GM19240 (cell line): ENCODE measurements at regions not wholly inside any gene's neighbourhood (a gene's known extent, or its start where the extent isn't known, plus 50 kb on each side); places are given as distances from the start of the nearest gene placed in this dataset.
"Not testable (repeated sequence)": the region's sequence is repeated elsewhere in the genome, so short reads cannot be mapped to it uniquely, and the experiment has no call there.

Experiments used
- DNase-seq: peaks from one replicate; pipeline ENCODE4 v3.0.0; 2011; ENCODE audit warnings: low spot score; ENCODE audit not compliant: insufficient read length

GRCh38 chrX:139475432-139475831 lies 55.1 kb upstream of the F9 start:
- no peak for DNase-seq

- DNase-seq, result not testable (repeated sequence)
Measured at GRCh38 chrX:139461945-139462344, 68.6 kb upstream of the F9 start.

GRCh38 chrX:139454743-139455142 lies 75.8 kb upstream of the F9 start:
- DNase-seq, result no peak

DNA sequence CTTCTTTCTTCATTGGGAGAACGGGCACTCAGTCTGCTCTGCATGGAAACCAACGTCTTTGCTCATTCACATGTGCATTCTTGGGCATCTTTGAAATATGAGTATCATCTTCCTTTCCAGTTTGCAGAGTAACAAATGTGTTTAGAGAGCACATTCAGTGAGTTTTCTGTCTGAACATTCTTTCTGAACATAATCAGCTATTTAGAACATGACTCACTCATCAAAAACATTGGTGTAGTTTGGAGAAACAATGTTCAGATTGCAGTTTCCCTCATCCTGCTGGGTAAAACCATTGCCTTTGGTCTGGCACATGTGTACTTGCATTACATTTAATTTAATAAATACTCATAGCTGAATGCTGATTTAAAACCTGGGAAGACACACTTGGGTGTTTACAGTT lies 81.5 kb upstream of the F9 start:
- DNase-seq, result no peak

- no peak for DNase-seq
Measured at GRCh38 chrX:139446832-139447231, 83.7 kb upstream of the F9 start.

DNA sequence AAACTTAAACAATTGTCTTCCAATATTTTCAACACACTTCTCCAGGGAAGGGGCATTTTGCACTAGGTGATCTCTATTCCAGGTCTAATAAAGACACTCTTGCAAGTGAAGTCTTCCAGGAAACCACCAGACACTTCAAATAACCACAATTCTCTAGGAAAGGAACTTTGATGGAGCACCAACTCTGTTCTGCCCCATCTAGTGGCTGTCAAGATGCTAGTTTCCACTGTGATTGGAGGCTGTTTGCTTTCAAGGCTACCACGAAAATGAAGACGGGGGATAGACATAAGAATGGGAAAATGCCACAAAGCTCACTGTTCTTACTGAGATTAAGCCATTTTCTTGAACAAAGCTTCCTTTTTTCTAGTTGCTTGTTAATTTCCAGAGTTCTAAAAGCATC lies 100.6 kb upstream of the F9 start:
- no peak for DNase-seq

DNA sequence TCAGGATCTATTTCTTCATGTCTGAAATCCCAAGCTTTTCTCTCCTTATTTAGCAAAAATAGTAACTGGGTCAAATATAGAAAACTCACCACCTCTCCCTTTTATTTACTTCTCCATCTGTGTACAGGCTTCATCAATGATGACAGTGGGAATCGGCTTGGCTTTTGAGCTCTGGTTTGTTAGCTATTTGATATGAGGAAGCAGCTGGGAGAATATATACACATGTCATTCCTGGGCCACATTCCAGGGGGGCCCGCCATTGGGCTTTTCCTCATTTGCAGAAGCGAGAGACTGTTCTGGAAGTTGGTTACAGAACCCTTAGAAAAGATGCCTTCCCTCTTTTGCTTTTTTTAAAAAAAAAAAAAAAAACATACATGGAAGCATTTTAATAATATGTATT lies 107.4 kb upstream of the F9 start:
- no peak for DNase-seq

DNA sequence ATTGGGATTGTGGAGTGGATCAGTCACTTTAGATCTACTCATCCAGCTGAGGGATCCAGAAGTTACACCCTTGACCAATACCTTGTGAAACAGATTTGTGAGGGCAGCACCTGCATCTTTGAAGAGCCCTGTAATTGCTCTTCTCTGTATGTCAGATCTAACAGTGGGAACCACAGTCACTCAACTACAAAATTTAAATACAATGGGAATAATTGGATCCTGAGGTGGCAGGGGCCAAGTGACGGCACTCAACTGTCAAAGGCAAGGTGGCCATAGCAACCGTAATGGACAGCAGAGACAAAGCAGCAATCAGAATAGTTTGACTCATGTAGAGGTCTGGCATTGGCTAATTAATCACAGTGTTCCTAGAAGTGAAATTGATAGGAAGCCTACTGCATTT lies 132.3 kb upstream of the F9 start:
- DNase-seq, result not testable (repeated sequence)

- no peak for DNase-seq
Measured at GRCh38 chrX:139388254-139388653, 142.3 kb upstream of the F9 start.

DNA sequence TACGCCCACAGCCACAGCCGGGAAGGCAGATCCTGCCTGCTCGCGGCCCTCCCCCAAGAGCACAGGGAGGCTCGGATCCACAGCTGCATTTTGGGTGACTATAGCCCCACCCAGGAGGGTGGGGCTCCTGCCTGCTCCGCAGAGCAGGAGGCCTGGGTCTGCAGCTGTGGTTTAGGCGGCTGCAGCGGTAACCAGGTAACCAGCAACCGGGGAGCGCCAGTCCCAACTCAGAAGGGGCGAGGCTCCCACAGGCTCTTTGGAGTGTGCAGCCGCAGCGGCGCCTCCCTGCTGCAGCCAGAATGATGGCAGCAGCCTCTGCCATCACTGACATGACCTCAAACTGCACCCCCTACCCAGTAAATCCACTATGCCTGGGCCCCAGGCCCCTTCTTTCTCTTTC lies 148.0 kb upstream of the F9 start:
- no peak for DNase-seq

DNA sequence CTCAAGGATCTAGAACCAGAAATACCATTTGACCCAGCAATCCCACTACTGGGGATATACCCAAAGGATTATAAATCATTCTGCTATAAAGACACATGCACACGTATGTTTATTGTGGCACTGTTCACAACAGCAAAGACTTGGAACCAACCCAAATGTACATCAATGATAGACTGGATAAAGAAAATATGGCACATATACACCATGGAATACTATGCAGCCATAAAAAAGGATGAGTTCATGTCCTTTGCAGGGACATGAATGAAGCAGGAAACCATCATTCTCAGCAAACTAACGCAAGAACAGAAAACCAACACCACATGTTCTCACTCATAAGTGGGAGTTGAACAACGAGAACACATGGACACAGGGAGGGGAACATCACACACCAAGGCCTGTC lies 154.0 kb upstream of the F9 start:
- not testable (repeated sequence) for DNase-seq

DNA sequence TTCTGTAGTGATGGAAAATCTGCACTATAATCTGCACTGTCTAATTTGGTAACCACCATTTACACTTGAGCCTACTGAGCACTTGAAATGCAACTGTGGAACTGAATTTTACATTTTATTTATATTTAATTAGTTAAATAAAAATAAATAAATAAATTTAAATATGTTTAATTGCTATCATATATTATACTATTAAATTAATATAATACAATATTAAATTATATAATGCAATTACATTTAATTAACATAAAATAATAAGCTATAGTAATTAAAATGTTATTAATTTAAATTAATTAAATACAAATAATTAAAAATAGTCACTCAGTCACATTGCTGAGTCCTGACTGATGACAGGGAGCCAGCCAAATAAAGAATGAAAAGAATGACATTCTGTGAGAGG lies 170.2 kb upstream of the F9 start:
- DNase-seq, result no peak

- DNase-seq, result not testable (repeated sequence)
Measured at GRCh38 chrX:139342594-139342991, 187.9 kb upstream of the F9 start.

GRCh38 chrX:139341855-139342593 lies 188.5 kb upstream of the F9 start:
- DNase-seq, result not testable (repeated sequence)

DNA sequence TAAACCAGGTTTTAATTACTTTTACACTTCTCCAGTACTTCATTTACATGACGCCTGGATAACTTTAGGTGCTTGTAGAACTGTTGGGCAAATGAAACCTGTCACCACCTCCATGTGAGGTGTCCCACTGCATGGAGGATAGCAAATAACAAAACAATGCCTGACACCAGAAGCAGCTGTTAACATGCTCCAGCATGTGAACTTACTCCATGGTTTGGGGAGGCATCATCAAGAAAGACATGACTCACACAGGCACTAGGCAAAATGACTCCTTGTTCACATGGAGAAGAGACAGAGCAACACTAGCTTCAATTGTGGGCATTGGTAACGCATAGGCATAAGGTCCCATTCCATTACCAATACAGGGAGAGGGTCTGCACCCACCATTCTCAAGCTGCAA lies 198.1 kb upstream of the F9 start:
- no peak for DNase-seq

GRCh38 chrX:139327355-139327754 lies 203.2 kb upstream of the F9 start:
- DNase-seq, result no peak

DNA sequence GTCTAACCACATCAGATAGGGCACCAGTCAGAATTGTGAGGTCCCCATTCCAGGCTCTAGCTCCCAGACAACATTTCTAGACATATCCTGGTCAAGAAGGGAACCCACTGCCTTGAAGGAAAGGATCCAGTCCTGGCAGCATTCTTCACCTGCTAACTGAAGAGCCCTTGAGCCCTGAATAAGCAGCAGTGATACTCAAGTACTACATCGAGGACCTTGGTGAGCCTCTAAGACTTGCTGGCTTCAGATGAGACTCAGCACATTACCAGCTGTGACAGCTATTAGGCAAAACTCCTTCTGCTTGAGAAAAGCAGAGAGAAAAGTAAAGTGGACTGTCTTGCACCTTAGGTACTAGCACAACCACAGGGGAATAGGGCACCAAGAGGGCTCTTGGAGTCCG lies 205.8 kb upstream of the F9 start:
- DNase-seq, result no peak

- DNase-seq, result not testable (repeated sequence)
Measured at GRCh38 chrX:139320661-139321354, 209.7 kb upstream of the F9 start.

GRCh38 chrX:139306675-139307074 lies 223.9 kb upstream of the F9 start:
- DNase-seq, result not testable (repeated sequence)

GRCh38 chrX:139304471-139304870 lies 226.1 kb upstream of the F9 start:
- DNase-seq, result no peak

GRCh38 chrX:139299309-139299708 lies 231.2 kb upstream of the F9 start:
- no peak for DNase-seq

DNA sequence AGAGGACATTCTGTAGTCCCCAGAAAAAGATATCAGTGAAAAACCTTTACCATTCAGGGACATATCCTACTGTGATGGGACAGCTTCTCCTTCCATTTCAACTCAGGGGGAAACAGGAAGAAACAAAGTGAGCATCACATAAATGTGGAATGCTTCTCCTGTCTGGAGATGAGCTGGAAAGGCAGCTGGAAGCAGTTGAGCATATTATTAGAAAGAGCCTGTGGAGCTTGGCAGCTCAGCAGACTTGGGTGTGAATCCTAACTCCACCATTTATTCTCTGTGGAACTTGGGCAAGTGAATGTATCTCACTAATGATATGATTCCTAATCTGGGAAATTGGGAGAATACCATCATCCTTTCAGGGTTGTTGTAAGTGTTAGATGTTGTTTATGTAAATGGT lies 232.1 kb upstream of the F9 start:
- no peak for DNase-seq

DNA sequence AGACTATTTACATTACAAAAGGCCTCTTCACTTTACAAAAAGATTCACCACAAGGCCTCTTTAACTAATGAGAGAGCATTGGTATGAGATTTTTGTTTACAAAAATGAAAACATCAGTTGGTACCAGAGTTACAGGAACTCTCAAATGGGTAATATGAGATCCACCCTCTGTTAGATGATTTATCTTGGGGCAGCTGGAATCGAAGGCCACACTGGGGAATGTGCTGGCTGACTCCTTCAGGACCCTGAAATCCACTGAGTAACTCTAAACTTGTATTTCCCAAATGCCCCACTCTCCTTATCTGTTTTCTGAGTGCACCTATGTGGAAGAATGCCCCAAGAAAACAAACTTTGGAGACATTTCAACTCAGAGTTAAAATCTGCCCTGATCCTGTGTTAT lies 232.9 kb upstream of the F9 start:
- no peak for DNase-seq
